ENCODE measurements at regions not wholly inside any gene's neighbourhood (a gene's known extent, or its start where the extent isn't known, plus 50 kb on each side); places are given as distances from the start of the nearest gene placed in this dataset.
"Not testable (repeated sequence)": the region's sequence is repeated elsewhere in the genome, so short reads cannot be mapped to it uniquely, and the experiment has no call there.

GRCh38 chr3:176605553-176605952 lies 591.7 kb downstream of the TBL1XR1 start:
- H3K36me3 Mint-ChIP-seq (ENCODE audit: low read depth); H3K27ac Mint-ChIP-seq; H3K4me3 Mint-ChIP-seq; intact Hi-C loops (cut with micrococcal nuclease); H3K27me3 Mint-ChIP-seq (ENCODE audit: insufficient read depth); H3K9me3 Mint-ChIP-seq; H3K4me1 Mint-ChIP-seq (ENCODE audit: low read depth); DNase-seq (ENCODE audit: low spot score): not testable (repeated sequence)

DNA sequence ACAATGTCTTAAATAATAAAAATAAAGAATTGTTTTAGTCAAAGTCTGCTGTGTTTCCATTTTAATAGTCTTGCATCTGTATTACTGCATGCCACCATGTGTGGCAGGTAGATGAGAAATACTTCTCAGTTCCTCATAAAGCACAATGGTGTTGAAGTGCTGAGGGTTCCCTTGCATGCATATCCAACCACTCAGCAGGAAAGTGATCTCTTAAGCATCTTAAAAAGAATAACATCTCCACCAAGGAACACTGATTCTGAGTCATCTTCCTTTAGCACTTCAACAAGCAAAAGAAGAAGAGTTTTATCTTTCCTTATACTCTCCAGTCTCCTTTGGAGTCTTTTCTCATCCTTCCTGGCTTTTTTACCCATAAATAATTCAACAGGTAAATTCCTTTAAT lies 602.0 kb downstream of the TBL1XR1 start:
- no peak for DNase-seq (ENCODE audit: low spot score)

DNA sequence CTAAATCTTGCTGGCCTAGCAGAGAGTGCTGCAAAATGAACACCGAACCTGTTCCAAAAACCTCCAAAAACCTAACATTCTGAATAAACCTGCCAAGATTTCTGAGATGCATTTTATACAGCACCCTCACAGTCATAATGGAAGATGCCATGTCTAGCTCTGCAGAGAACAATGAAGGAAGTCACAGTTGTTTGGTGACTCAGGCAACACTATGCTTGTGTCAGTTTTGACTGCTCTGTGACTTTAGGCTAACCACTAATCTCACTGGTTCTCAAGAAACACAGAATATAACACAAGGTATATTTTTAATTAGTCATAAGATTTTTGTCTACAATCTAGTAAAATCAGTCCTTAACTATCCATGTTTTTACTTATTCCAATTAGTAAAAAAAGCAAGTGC lies 606.6 kb downstream of the TBL1XR1 start:
- no peaks in the 10 kb centered on the region for H3K36me3 Mint-ChIP-seq (ENCODE audit: low read depth)
- H3K4me1 Mint-ChIP-seq (ENCODE audit: low read depth), result no peaks in the 10 kb centered on the region
- H3K4me3 Mint-ChIP-seq, result no peak overlapping the region
- no peak overlapping the region for H3K27ac Mint-ChIP-seq
- intact Hi-C loops (cut with micrococcal nuclease), result no loop called here
- peaks cover 5% of the 10 kb centered on the region for H3K9me3 Mint-ChIP-seq
- no peaks in the 10 kb centered on the region for H3K27me3 Mint-ChIP-seq (ENCODE audit: insufficient read depth)
- no peak for DNase-seq (ENCODE audit: low spot score)

More for the DNA sequence above, 602.0 kb downstream of the TBL1XR1 start:
- H3K4me3 Mint-ChIP-seq, result no peak overlapping the region
- no peaks in the 10 kb centered on the region for H3K27me3 Mint-ChIP-seq (ENCODE audit: insufficient read depth)
- intact Hi-C loops (cut with micrococcal nuclease), result no loop called here
- H3K27ac Mint-ChIP-seq, result no peak overlapping the region
- no peaks in the 10 kb centered on the region for H3K4me1 Mint-ChIP-seq (ENCODE audit: low read depth)
- H3K36me3 Mint-ChIP-seq (ENCODE audit: low read depth), result no peaks in the 10 kb centered on the region
- H3K9me3 Mint-ChIP-seq, result peaks cover 5% of the 10 kb centered on the region

DNA sequence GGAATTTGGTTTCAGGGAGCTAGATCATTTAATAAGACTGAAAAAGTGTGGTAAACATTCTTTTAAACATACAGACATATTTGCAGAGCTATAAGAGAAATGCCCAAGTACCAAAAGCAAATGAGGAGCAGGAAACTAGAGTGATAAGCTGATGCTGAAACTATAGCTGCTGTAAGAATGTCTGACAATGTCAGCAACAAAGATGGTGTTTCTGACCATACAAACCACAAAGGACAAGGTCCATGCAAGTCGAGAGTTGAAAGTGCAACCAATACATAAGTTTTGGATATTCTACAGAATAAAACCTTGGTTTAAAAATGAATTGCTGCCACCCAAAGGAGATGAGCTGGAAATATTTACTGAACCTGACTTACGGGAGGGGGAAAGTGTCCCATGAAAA lies 610.2 kb downstream of the TBL1XR1 start:
- no peaks in the 10 kb centered on the region for H3K9me3 Mint-ChIP-seq
- intact Hi-C loops (cut with micrococcal nuclease), result no loop called here
- H3K27ac Mint-ChIP-seq, result no peak overlapping the region
- H3K27me3 Mint-ChIP-seq (ENCODE audit: insufficient read depth), result no peaks in the 10 kb centered on the region
- no peaks in the 10 kb centered on the region for H3K4me1 Mint-ChIP-seq (ENCODE audit: low read depth)
- DNase-seq (ENCODE audit: low spot score), result no peak
- H3K4me3 Mint-ChIP-seq, result no peak overlapping the region
- no peaks in the 10 kb centered on the region for H3K36me3 Mint-ChIP-seq (ENCODE audit: low read depth)

DNA sequence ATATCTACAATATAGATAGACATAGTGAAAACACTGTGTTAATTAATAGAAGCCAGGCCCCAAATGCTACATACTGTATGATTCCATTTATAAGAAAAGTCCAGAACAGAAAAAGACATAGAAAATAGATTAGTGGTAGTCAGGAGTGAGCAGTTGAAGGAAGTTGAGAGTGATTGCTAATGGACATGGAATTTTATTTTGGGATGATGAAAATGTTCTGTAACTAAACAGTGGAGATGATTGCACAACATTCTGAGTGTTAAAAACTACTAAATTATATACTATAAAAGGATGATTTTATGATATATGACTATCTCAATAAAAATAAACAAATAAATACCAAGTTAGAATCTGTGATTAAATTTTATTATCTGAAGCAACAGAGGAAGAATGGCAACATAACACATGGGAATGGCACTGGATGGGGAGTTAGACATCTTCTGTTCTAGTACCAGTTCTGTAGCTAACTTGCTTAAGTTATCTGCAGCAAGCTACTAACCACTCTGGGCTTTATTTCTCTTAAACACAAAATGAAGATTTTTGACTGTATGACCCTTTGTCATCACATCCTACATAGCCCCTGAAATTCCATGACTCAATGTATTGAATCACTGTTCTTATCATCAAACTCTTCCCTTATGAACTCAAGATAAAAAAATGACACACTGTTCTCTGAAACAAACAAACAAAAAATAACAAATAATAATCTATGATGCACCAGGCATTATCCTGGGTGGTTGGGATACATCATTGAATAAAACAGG lies 612.7 kb downstream of the TBL1XR1 start:
- no peaks in the 10 kb centered on the region for H3K9me3 Mint-ChIP-seq
- no peak for DNase-seq (ENCODE audit: low spot score)
- intact Hi-C loops (cut with micrococcal nuclease), result no loop called here
- no peaks in the 10 kb centered on the region for H3K27me3 Mint-ChIP-seq (ENCODE audit: insufficient read depth)
- H3K36me3 Mint-ChIP-seq (ENCODE audit: low read depth), result no peaks in the 10 kb centered on the region
- H3K4me3 Mint-ChIP-seq, result no peak overlapping the region
- H3K4me1 Mint-ChIP-seq (ENCODE audit: low read depth), result no peaks in the 10 kb centered on the region
- H3K27ac Mint-ChIP-seq, result no peak overlapping the region

- H3K4me3 Mint-ChIP-seq, result no peak overlapping the region
- no peaks in the 10 kb centered on the region for H3K27me3 Mint-ChIP-seq (ENCODE audit: insufficient read depth)
- no peak for DNase-seq (ENCODE audit: low spot score)
- no peak overlapping the region for H3K27ac Mint-ChIP-seq
- no peaks in the 10 kb centered on the region for H3K36me3 Mint-ChIP-seq (ENCODE audit: low read depth)
- H3K4me1 Mint-ChIP-seq (ENCODE audit: low read depth), result no peaks in the 10 kb centered on the region
- intact Hi-C loops (cut with micrococcal nuclease), result no loop called here
- no peaks in the 10 kb centered on the region for H3K9me3 Mint-ChIP-seq
Observed at GRCh38 chr3:176583956-176584355, 613.3 kb downstream of the TBL1XR1 start.

DNA sequence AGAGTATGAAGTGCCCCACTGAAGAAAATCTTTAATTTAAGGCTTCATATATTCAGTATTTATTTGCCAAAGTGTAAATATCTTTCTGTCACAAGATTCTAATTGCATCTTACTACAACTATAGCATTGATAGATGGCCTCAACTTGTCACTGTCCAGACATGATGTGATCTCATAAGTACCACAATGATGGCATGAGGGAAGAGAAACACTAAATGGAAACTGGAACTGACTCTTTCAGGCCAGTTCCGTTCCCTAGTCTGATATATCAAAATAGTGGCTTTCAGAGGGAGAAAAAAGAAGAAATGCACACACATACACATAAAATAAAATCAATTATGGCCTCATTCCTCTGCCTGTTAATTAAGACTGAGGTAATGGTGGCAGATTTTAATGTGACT lies 615.7 kb downstream of the TBL1XR1 start:
- intact Hi-C loops (cut with micrococcal nuclease), result no loop called here
- Mint-ChIP-seq H3K27ac (no peak overlapping the region), H3K27me3 (ENCODE audit: insufficient read depth) (no peaks in the 10 kb centered on the region), H3K9me3 (no peaks in the 10 kb centered on the region), H3K4me1 (ENCODE audit: low read depth) (no peaks in the 10 kb centered on the region), H3K36me3 (ENCODE audit: low read depth) (no peaks in the 10 kb centered on the region), H3K4me3 (no peak overlapping the region)
- no peak for DNase-seq (ENCODE audit: low spot score)

DNA sequence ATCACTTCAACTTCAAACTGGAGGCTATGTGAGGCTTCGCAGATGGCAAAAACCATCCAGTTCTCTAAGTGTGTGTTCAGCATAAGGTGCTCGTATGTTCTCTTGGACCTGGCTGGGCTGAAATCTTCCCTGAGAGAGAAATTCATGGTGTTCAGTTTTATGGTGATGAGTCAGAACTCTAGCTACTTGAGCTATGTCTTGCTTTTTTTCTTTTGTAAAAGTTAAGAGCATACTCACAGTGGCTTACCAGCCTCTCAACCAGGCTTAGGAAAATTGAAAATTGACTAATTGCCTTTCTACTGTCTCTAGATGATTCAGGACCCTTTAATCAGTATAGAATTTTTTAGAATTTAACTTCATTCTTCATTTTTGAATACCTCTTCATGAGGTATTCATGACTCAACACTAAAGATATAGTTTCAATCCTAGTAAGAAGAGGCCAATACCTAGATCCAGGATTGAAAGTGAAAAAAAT lies 617.5 kb downstream of the TBL1XR1 start:
- intact Hi-C loops (cut with micrococcal nuclease), result no loop called here
- Mint-ChIP-seq H3K27ac (no peak overlapping the region), H3K9me3 (peaks cover 4% of the 10 kb centered on the region)

GRCh38 chr3:176578316-176578715 lies 619.0 kb downstream of the TBL1XR1 start:
- Mint-ChIP-seq H3K9me3 (peaks cover 4% of the 10 kb centered on the region), H3K4me1 (ENCODE audit: low read depth) (no peaks in the 10 kb centered on the region)

More for the DNA sequence above, 617.5 kb downstream of the TBL1XR1 start:
- Mint-ChIP-seq H3K27me3 (ENCODE audit: insufficient read depth) (no peaks in the 10 kb centered on the region), H3K36me3 (ENCODE audit: low read depth) (no peaks in the 10 kb centered on the region), H3K4me3 (no peak overlapping the region), H3K4me1 (ENCODE audit: low read depth) (no peaks in the 10 kb centered on the region)
- DNase-seq (ENCODE audit: low spot score), result no peak

DNA sequence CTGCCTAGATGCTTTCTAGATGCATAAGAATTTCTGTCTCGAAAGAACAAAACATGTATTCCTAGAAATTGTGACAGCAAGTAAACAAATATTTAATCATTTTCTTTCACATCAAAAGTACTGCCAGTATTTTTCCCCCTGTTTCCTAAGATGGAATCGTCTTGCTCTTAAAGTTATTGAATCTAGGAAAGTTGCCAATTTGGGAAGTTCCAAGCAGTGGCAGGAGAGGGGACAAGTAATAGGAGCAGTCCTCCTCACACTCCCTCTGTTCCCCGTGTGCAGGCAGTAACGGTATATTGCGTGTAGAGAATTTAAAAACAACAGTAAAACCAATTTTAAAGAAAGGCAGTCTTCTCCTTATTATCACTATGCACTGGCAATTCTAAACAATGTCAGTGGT lies 619.8 kb downstream of the TBL1XR1 start:
- H3K9me3 Mint-ChIP-seq, result peaks cover 4% of the 10 kb centered on the region
- H3K4me1 Mint-ChIP-seq (ENCODE audit: low read depth), result no peaks in the 10 kb centered on the region
- DNase-seq (ENCODE audit: low spot score), result no peak
- no peaks in the 10 kb centered on the region for H3K27me3 Mint-ChIP-seq (ENCODE audit: insufficient read depth)
- no peaks in the 10 kb centered on the region for H3K36me3 Mint-ChIP-seq (ENCODE audit: low read depth)
- H3K27ac Mint-ChIP-seq, result no peak overlapping the region
- intact Hi-C loops (cut with micrococcal nuclease), result no loop called here
- no peak overlapping the region for H3K4me3 Mint-ChIP-seq

More at GRCh38 chr3:176578316-176578715, 619.0 kb downstream of the TBL1XR1 start:
- no peak overlapping the region for H3K4me3 Mint-ChIP-seq
- DNase-seq (ENCODE audit: low spot score), result no peak
- intact Hi-C loops (cut with micrococcal nuclease), result no loop called here
- no peak overlapping the region for H3K27ac Mint-ChIP-seq
- H3K36me3 Mint-ChIP-seq (ENCODE audit: low read depth), result no peaks in the 10 kb centered on the region
- H3K27me3 Mint-ChIP-seq (ENCODE audit: insufficient read depth), result no peaks in the 10 kb centered on the region

- H3K4me3 Mint-ChIP-seq, result no peak overlapping the region
- no peak overlapping the region for H3K27ac Mint-ChIP-seq
- no peak for DNase-seq (ENCODE audit: low spot score)
Observed at GRCh38 chr3:176574786-176575185, 622.5 kb downstream of the TBL1XR1 start.

DNA sequence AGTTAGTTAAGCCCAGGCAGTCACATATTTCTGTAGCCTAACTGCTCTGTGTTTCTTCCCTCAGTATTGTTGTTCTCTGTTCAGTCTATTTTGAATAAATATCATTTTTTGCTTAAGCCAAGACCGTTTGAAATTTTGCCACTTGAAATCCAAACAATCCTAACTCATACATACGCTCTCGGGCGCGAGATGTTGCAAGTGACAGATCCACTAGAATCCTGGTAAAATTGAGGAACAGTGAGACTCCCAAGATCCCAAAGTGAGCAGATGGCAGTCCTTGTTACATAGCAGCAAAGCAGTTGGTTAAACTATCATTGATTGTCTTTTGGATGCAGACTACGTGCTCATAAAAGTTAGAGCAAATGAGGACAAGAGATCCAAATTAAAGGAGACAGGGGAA lies 625.4 kb downstream of the TBL1XR1 start:
- H3K27me3 Mint-ChIP-seq (ENCODE audit: insufficient read depth), result no peaks in the 10 kb centered on the region
- H3K36me3 Mint-ChIP-seq (ENCODE audit: low read depth), result no peaks in the 10 kb centered on the region
- no peak overlapping the region for H3K27ac Mint-ChIP-seq
- no peaks in the 10 kb centered on the region for H3K4me1 Mint-ChIP-seq (ENCODE audit: low read depth)
- intact Hi-C loops (cut with micrococcal nuclease), result no loop called here
- peaks cover 4% of the 10 kb centered on the region for H3K9me3 Mint-ChIP-seq
- DNase-seq (ENCODE audit: low spot score), result no peak
- H3K4me3 Mint-ChIP-seq, result no peak overlapping the region

More at GRCh38 chr3:176574786-176575185, 622.5 kb downstream of the TBL1XR1 start:
- Mint-ChIP-seq H3K9me3 (peaks cover 4% of the 10 kb centered on the region), H3K4me1 (ENCODE audit: low read depth) (no peaks in the 10 kb centered on the region), H3K36me3 (ENCODE audit: low read depth) (no peaks in the 10 kb centered on the region), H3K27me3 (ENCODE audit: insufficient read depth) (no peaks in the 10 kb centered on the region)
- intact Hi-C loops (cut with micrococcal nuclease), result no loop called here

DNA sequence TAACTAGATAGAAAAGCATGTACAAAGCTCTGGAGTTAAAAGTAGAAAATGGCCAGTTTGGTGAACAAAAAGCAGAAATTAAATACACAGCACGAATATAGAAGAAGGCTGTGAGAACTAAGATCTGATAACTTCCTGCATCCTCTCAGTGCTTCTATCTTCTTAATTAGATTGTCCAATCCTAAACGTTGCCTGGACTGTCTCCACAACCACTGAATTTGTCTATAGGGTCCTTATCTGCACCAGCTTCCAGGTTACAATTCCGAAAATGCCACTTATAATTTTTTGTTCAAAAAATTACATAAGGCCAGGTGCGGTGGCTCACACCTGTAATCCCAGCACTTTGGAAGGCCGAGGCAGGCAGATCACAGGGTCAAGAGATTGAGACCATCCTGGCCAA lies 626.3 kb downstream of the TBL1XR1 start:
- no peak for DNase-seq (ENCODE audit: low spot score)
- no peaks in the 10 kb centered on the region for H3K27me3 Mint-ChIP-seq (ENCODE audit: insufficient read depth)
- no peaks in the 10 kb centered on the region for H3K36me3 Mint-ChIP-seq (ENCODE audit: low read depth)
- intact Hi-C loops (cut with micrococcal nuclease), result no loop called here
- H3K9me3 Mint-ChIP-seq, result peaks cover 3% of the 10 kb centered on the region
- no peak overlapping the region for H3K4me3 Mint-ChIP-seq
- no peak overlapping the region for H3K27ac Mint-ChIP-seq
- H3K4me1 Mint-ChIP-seq (ENCODE audit: low read depth), result no peaks in the 10 kb centered on the region

GRCh38 chr3:176568189-176568588 lies 629.1 kb downstream of the TBL1XR1 start:
- Mint-ChIP-seq H3K27me3 (ENCODE audit: insufficient read depth) (no peaks in the 10 kb centered on the region), H3K9me3 (no peaks in the 10 kb centered on the region), H3K4me3 (no peak overlapping the region)

More at GRCh38 chr3:176568189-176568588, 629.1 kb downstream of the TBL1XR1 start:
- intact Hi-C loops (cut with micrococcal nuclease), result no loop called here
- H3K27ac Mint-ChIP-seq, result no peak overlapping the region
- no peaks in the 10 kb centered on the region for H3K4me1 Mint-ChIP-seq (ENCODE audit: low read depth)
- DNase-seq (ENCODE audit: low spot score), result no peak
- H3K36me3 Mint-ChIP-seq (ENCODE audit: low read depth), result no peaks in the 10 kb centered on the region

Measured in activated T-helper 1 cell treated with anti-CD3 and anti-CD28 coated beads, Interleukin-12 subunit alpha, Interleukin-12 subunit beta, Interleukin-2, Interleukin-4 antibody, amounts not matched to agents 30 ng/mL and 10 ng/mL and 1 ng/mL, durations not matched to agents 14 hours and 24 hours and 36 hours (primary cell).